ENCODE measurements at regions not wholly inside any gene's neighbourhood (a gene's known extent, or its start where the extent isn't known, plus 50 kb on each side); places are given as distances from the start of the nearest gene placed in this dataset.

DNA sequence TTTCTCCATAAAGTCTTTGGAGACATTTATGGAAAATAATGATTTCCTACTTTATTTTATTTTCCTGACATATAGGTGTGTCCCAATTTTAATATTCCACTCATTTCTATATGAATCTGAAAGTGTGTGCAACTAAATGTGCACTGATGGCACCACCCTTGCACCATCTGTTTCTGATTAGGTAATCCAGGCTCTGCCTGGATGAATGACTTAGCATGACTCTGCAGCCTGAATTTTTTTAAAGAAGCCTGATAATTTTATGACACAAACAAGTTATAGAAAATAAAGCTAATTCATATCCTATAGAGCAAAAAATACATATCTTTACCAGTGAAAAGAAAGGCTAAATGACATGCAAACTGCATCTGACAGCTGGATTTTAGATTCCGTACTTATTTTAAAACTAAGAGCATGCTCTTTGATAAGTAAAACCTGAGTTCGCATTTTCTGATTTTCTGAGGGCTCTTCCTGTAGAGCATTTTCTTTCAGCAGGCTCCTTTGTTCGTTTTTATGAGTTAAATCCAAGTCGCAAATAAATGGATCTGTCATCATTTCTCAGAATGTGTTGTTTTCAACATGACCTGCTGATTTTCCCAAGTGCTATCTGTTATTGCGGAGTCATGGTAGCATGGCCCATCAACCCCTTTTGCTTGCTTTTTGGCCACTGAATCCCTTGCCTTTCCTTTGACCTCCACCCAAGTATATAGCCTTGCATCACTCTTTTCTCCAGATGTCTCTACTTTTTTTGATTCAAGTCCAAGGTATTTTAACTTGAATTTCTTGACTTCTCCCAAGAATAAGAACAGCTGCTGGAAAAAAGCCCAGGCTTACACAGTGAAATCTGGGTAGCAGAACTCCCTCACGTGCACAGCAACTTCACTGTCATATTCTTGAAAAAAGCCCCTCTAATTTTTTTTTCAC, 52.8 kb upstream of the LYPLAL1 start:
- no peak for DNase-seq

DNA sequence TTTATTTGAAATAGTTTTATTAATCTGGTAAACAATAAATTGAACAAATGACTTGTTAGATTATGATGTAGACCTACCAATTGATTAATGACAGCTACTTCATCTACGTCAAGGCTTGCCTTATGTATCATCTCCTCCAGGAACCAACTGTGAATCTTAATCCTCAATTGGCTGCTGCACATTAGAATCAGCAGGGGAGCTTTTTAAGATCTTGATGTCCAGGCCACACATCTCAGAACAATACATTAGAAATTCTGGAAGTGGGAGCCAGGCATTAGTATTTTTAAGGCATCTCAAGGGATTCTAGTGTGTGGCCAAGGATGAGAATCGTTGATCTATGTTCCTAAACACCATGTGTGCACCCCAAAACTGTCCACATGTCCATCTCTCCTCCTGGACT, 52.0 kb upstream of the LYPLAL1 start:
- DNase-seq = no peak

- no peak for DNase-seq
Measured at GRCh38 chr1:219123036-219123435, 50.6 kb upstream of the LYPLAL1 start.
